Hepatocyte (in vitro differentiated cells): ENCODE measurements at regions not wholly inside any gene's neighbourhood (a gene's known extent, or its start where the extent isn't known, plus 50 kb on each side); places are given as distances from the start of the nearest gene placed in this dataset.

Experiments used
- DNase-seq: peaks from one replicate; pipeline ENCODE4 v3.0.0-alpha.2; 2016; ENCODE audit warnings: low spot score
- H2AFZ ChIP-seq: fragments of 200-600 bp; sonication (generic); 2 replicates; pipeline ENCODE4 v1.6.0; 2016; ENCODE audit warnings: antibody characterized with exemption, mild to moderate bottlenecking
- H3K27ac ChIP-seq: fragments of 200-600 bp; sonication (generic); 2 replicates; pipeline ENCODE4 v1.5.1; 2016; ENCODE audit warnings: mild to moderate bottlenecking
- H3K27me3 ChIP-seq: fragments of 200-600 bp; sonication (generic); 2 replicates; pipeline ENCODE4 v1.6.1; 2016
- H3K36me3 ChIP-seq: fragments of 200-600 bp; sonication (generic); replicated peaks from 2 replicates; pipeline ENCODE4 v1.5.1; 2016; ENCODE audit warnings: low read depth; ENCODE audit not compliant: insufficient read depth
- H3K4me1 ChIP-seq: fragments of 200-600 bp; sonication (generic); 2 replicates; pipeline ENCODE4 v1.5.1; 2016; ENCODE audit warnings: mild to moderate bottlenecking, moderate library complexity; ENCODE audit not compliant: insufficient read depth
- H3K4me2 ChIP-seq: fragments of 200-600 bp; sonication (generic); 2 replicates; pipeline ENCODE4 v1.6.0; 2016
- H3K4me3 ChIP-seq: fragments of 200-600 bp; sonication (generic); 2 replicates; pipeline ENCODE4 v1.5.1; 2016; ENCODE audit warnings: mild to moderate bottlenecking
- H3K79me2 ChIP-seq: fragments of 200-600 bp; sonication (generic); 2 replicates; pipeline ENCODE4 v1.6.0; 2017; ENCODE audit warnings: mild to moderate bottlenecking
- H3K9me2 ChIP-seq: fragments of 200-600 bp; sonication (generic); replicated peaks from 2 replicates; pipeline ENCODE4 v1.6.0; 2017; ENCODE audit warnings: mild to moderate bottlenecking; ENCODE audit not compliant: insufficient read depth
- H3K9me3 ChIP-seq: fragments of 200-600 bp; sonication (generic); 2 replicates; pipeline ENCODE4 v1.5.1; 2016; ENCODE audit warnings: low read depth, mild to moderate bottlenecking
- H4K20me1 ChIP-seq: fragments of 200-600 bp; sonication (generic); 2 replicates; pipeline ENCODE4 v1.6.0; 2016; ENCODE audit warnings: mild to moderate bottlenecking; ENCODE audit not compliant: insufficient read depth, poor library complexity, severe bottlenecking
- CTCF ChIP-seq: fragments of 200-600 bp; sonication (generic); IDR thresholded peaks from 2 replicates; pipeline ENCODE4 v1.5.1; 2016; ENCODE audit warnings: antibody characterized with exemption, mild to moderate bottlenecking; ENCODE audit not compliant: poor library complexity
- EZH2 ChIP-seq: fragments of 200-600 bp; sonication (generic); IDR thresholded peaks from 2 replicates; pipeline ENCODE4 v1.6.1; 2016; ENCODE audit warnings: antibody characterized with exemption, mild to moderate bottlenecking, borderline replicate concordance
- EZH2phosphoT487 ChIP-seq: fragments of 200-600 bp; sonication (generic); IDR thresholded peaks from one replicate; pipeline ENCODE4 v1.6.1; 2018; ENCODE audit warnings: antibody characterized with exemption, mild to moderate bottlenecking, low read depth, moderate library complexity; ENCODE audit not compliant: unreplicated experiment, severe bottlenecking
- WGBS: methylation state at CpG from one replicate; pipeline ENCODE4 v1.1.6; 2016; ENCODE audit warnings: low lambda C conversion rate; ENCODE audit errors: missing lambda C conversion rate; 5-methylcytosine and 5-hydroxymethylcytosine counted together

- Histone ChIP-seq H3K27me3 (no peaks in the 10 kb centered on the region), H3K9me2 (no peaks in the 10 kb centered on the region), H3K79me2 (no peaks in the 10 kb centered on the region), H2AFZ (no peak overlapping the region), H4K20me1 (no peaks in the 10 kb centered on the region), H3K4me1 (no peaks in the 10 kb centered on the region), H3K9me3 (no peaks in the 10 kb centered on the region), H3K4me3 (no peak overlapping the region), H3K27ac (no peak overlapping the region), H3K36me3 (no peaks in the 10 kb centered on the region), H3K4me2 (no peak overlapping the region)
- WGBS = 77% methylated on average over 7 of the region's 7 CpGs
- TF ChIP-seq EZH2phosphoT487 (no peak), EZH2 (no peak), CTCF (no peak)
- DNase-seq = no peak
Observed at GRCh38 chr10:56298941-56299340, 62.1 kb downstream of the ZWINT start.

- WGBS = 96% methylated on average over 1 of the region's 1 CpG
- no peaks in the 10 kb centered on the region for H3K27me3 ChIP-seq
- no peaks in the 10 kb centered on the region for H4K20me1 ChIP-seq
- no peak overlapping the region for H3K4me3 ChIP-seq
- DNase-seq = no peak
- H3K9me3 ChIP-seq = no peaks in the 10 kb centered on the region
- no peak for TF ChIP-seq EZH2phosphoT487
- no peak for TF ChIP-seq EZH2
- TF ChIP-seq CTCF = no peak
- H3K4me2 ChIP-seq = no peak overlapping the region
- no peaks in the 10 kb centered on the region for H3K79me2 ChIP-seq
- H3K9me2 ChIP-seq = no peaks in the 10 kb centered on the region
- H3K27ac ChIP-seq = no peak overlapping the region
- no peaks in the 10 kb centered on the region for H3K36me3 ChIP-seq
- no peak overlapping the region for H2AFZ ChIP-seq
- H3K4me1 ChIP-seq = no peaks in the 10 kb centered on the region
Observed at GRCh38 chr10:56296618-56297017, 64.4 kb downstream of the ZWINT start.

GRCh38 chr10:56288403-56288802 lies 72.7 kb downstream of the ZWINT start:
- no peaks in the 10 kb centered on the region for H3K36me3 ChIP-seq
- no peaks in the 10 kb centered on the region for H3K9me3 ChIP-seq
- 65% methylated on average over 2 of the region's 2 CpGs for WGBS
- no peak overlapping the region for H2AFZ ChIP-seq
- H3K27ac ChIP-seq = no peak overlapping the region
- H3K27me3 ChIP-seq = no peaks in the 10 kb centered on the region
- DNase-seq = no peak
- no peaks in the 10 kb centered on the region for H3K79me2 ChIP-seq
- H3K9me2 ChIP-seq = no peaks in the 10 kb centered on the region
- H4K20me1 ChIP-seq = no peaks in the 10 kb centered on the region
- TF ChIP-seq EZH2phosphoT487 = no peak
- TF ChIP-seq CTCF = no peak
- no peak for TF ChIP-seq EZH2
- H3K4me3 ChIP-seq = no peak overlapping the region
- H3K4me1 ChIP-seq = no peaks in the 10 kb centered on the region
- no peak overlapping the region for H3K4me2 ChIP-seq

- H4K20me1 ChIP-seq = no peaks in the 10 kb centered on the region
- no peak overlapping the region for H3K4me3 ChIP-seq
- no peaks in the 10 kb centered on the region for H3K4me1 ChIP-seq
- H2AFZ ChIP-seq = no peak overlapping the region
- no peaks in the 10 kb centered on the region for H3K9me2 ChIP-seq
- TF ChIP-seq EZH2 (no peak), EZH2phosphoT487 (no peak), CTCF (no peak)
- no peak overlapping the region for H3K27ac ChIP-seq
- no peaks in the 10 kb centered on the region for H3K9me3 ChIP-seq
- H3K27me3 ChIP-seq = no peaks in the 10 kb centered on the region
- H3K36me3 ChIP-seq = no peaks in the 10 kb centered on the region
- no peak overlapping the region for H3K4me2 ChIP-seq
- no peak for DNase-seq
- no peaks in the 10 kb centered on the region for H3K79me2 ChIP-seq
Observed at GRCh38 chr10:56286096-56286495, 75.0 kb downstream of the ZWINT start.
